ENCODE measurements at regions not wholly inside any gene's neighbourhood (a gene's known extent, or its start where the extent isn't known, plus 50 kb on each side); places are given as distances from the start of the nearest gene placed in this dataset.

GRCh38 chr2:12376025-12376424 is 340.7 kb upstream of the TRIB2 start:
- no peak for TF ChIP-seq CTCF (IDR thresholded peaks at IDR 0.05)
- no peak for TF ChIP-seq POLR2A (IDR thresholded peaks at IDR 0.05)

All from Peyer's patch (tissue), 4 donors.